HEK293 (cell line): ENCODE measurements at regions not wholly inside any gene's neighbourhood (a gene's known extent, or its start where the extent isn't known, plus 50 kb on each side); places are given as distances from the start of the nearest gene placed in this dataset.

ENCODE experiments used
- CTCF ChIA-PET: fragments of 350-600 bp; formaldehyde crosslinking; extraction: SDS; loops from one replicate; lab custom pipeline; 2021; ENCODE audit warnings: antibody characterized with exemption; lab: Yijun Ruan, JAX
- POLR2A ChIA-PET: fragments of 300-600 bp; formaldehyde crosslinking; extraction: SDS; loops from one replicate; lab custom pipeline; 2020; ENCODE audit warnings: antibody characterized with exemption, inconsistent platforms; lab: Yijun Ruan, JAX
- H3K27ac ChIP-seq: fragments of 200-500 bp; sonication (Bioruptor generic); 2 replicates; pipeline ENCODE4 v1.5.1; 2014; ENCODE audit warnings: low read depth, low read length, control low read depth, inconsistent platforms; ENCODE audit errors: extremely low read depth
- H3K36me3 ChIP-seq, 2 experiments: fragments of 200-500 bp in 1 of 2; sonication (Bioruptor generic) in 1 of 2; 1 replicate in 1 of 2; 2 replicates in 1 of 2; pipeline ENCODE4 v1.5.1; 2014 to 2017; ENCODE audit warnings: inconsistent platforms in 2 of 2, low read length in 2 of 2; ENCODE audit not compliant: control insufficient read depth in 2 of 2, insufficient read depth in 1 of 2
- H3K4me1 ChIP-seq: fragments of 200-500 bp; sonication (Bioruptor generic); 2 replicates; pipeline ENCODE4 v1.5.1; 2014; ENCODE audit warnings: mild to moderate bottlenecking, low read length, inconsistent platforms; ENCODE audit not compliant: control insufficient read depth, insufficient read depth
- H3K4me3 ChIP-seq: 2 replicates; pipeline ENCODE4 v1.5.1; 2011; ENCODE audit warnings: low read depth, mild to moderate bottlenecking, control low read depth, low read length, moderate library complexity
- H3K9me3 ChIP-seq: fragments of 200-500 bp; sonication (Bioruptor generic); 2 replicates; pipeline ENCODE4 v1.5.1; 2014; ENCODE audit warnings: low read depth, low read length, inconsistent platforms; ENCODE audit not compliant: control insufficient read depth, insufficient read depth
- ELK4 ChIP-seq: IDR thresholded peaks from 2 replicates; pipeline ENCODE4 v1.6.1; 2011; ENCODE audit warnings: mild to moderate bottlenecking, low read depth, low read length, borderline replicate concordance
- PBX3 ChIP-seq: sonication (generic); formaldehyde crosslinking; IDR thresholded peaks from 2 replicates; pipeline ENCODE4 v1.8.1; 2022; ENCODE audit warnings: mild to moderate bottlenecking, moderate library complexity, missing genetic modification reagents
- SETDB1 ChIP-seq: IDR thresholded peaks from one replicate; pipeline ENCODE4 v1.6.1; 2017; ENCODE audit warnings: mild to moderate bottlenecking, low read length, moderate library complexity, mixed read lengths; ENCODE audit not compliant: insufficient read length
- ZBTB17 ChIP-seq: fragments of 450-650 bp; formaldehyde crosslinking; IDR thresholded peaks from 2 replicates; pipeline ENCODE4 v1.5.1; 2016; ENCODE audit warnings: missing biosample characterization, missing genetic modification characterization
- ZFP37 ChIP-seq: fragments of 450-650 bp; formaldehyde crosslinking; IDR thresholded peaks from 2 replicates; pipeline ENCODE4 v1.5.1; 2016; ENCODE audit warnings: missing biosample characterization, missing genetic modification characterization
- ZNF157 ChIP-seq: fragments of 450-650 bp; formaldehyde crosslinking; IDR thresholded peaks from 2 replicates; pipeline ENCODE4 v1.5.1; 2016; ENCODE audit warnings: missing biosample characterization, missing genetic modification characterization
- ZNF169 ChIP-seq: fragments of 450-650 bp; formaldehyde crosslinking; IDR thresholded peaks from 2 replicates; pipeline ENCODE4 v1.5.1; 2016; ENCODE audit warnings: missing biosample characterization, missing genetic modification characterization
- ZNF19 ChIP-seq: fragments of 450-650 bp; formaldehyde crosslinking; IDR thresholded peaks from 2 replicates; pipeline ENCODE4; 2016; ENCODE audit warnings: missing biosample characterization, missing genetic modification characterization, low read depth
- ZNF398 ChIP-seq: fragments of 450-650 bp; formaldehyde crosslinking; IDR thresholded peaks from 2 replicates; pipeline ENCODE4 v1.5.1; 2017; ENCODE audit warnings: missing biosample characterization, missing genetic modification characterization
- ZNF416 ChIP-seq: fragments of 450-650 bp; formaldehyde crosslinking; IDR thresholded peaks from 2 replicates; pipeline ENCODE4 v1.5.1; 2016; ENCODE audit warnings: missing biosample characterization, missing genetic modification characterization
- ZNF423 ChIP-seq: fragments of 450-650 bp; formaldehyde crosslinking; IDR thresholded peaks from 2 replicates; pipeline ENCODE4 v1.5.1; 2016; ENCODE audit warnings: missing biosample characterization, missing genetic modification characterization
- ZNF473 ChIP-seq: fragments of 450-650 bp; formaldehyde crosslinking; IDR thresholded peaks from 2 replicates; pipeline ENCODE4 v1.5.1; 2017; ENCODE audit warnings: missing biosample characterization, missing genetic modification characterization
- ZNF548 ChIP-seq: fragments of 450-650 bp; formaldehyde crosslinking; IDR thresholded peaks from 2 replicates; pipeline ENCODE4 v1.5.1; 2016; ENCODE audit warnings: missing biosample characterization, missing genetic modification characterization
- ZNF555 ChIP-seq: fragments of 450-650 bp; formaldehyde crosslinking; conservative IDR thresholded peaks from 2 replicates; pipeline ENCODE4 v1.5.1; 2017; ENCODE audit warnings: missing biosample characterization, mild to moderate bottlenecking, missing genetic modification characterization, inconsistent platforms
- ZNF843 ChIP-seq: fragments of 450-650 bp; formaldehyde crosslinking; IDR thresholded peaks from 2 replicates; pipeline ENCODE4 v1.5.1; 2016; ENCODE audit warnings: missing biosample characterization, missing genetic modification characterization
- TF ChIP-seq, protein P1 (sequence below): fragments of 450-650 bp; formaldehyde crosslinking; IDR thresholded peaks from 2 replicates; pipeline ENCODE4 v1.5.1; 2016; ENCODE audit warnings: missing biosample characterization, missing genetic modification characterization, borderline replicate concordance
- TF ChIP-seq, protein P2 (sequence below): fragments of 450-650 bp; formaldehyde crosslinking; IDR thresholded peaks from 2 replicates; pipeline ENCODE4 v1.5.1; 2016; ENCODE audit warnings: missing biosample characterization, missing genetic modification characterization

- H3K4me1 ChIP-seq = no peaks in the 10 kb centered on the region
- ChIA-PET POLR2A (no interaction called here), CTCF (interaction anchor here (0.7 to 0.8 kb wide), 2 partner anchors 9 to 531 kb away, joined by 3 read pairs; no protein-coding TSS in a partner anchor)
- H3K36me3 ChIP-seq = no peaks in the 10 kb centered on the region
- no peak overlapping the region for H3K4me3 ChIP-seq
- TF ChIP-seq, protein P1, sequence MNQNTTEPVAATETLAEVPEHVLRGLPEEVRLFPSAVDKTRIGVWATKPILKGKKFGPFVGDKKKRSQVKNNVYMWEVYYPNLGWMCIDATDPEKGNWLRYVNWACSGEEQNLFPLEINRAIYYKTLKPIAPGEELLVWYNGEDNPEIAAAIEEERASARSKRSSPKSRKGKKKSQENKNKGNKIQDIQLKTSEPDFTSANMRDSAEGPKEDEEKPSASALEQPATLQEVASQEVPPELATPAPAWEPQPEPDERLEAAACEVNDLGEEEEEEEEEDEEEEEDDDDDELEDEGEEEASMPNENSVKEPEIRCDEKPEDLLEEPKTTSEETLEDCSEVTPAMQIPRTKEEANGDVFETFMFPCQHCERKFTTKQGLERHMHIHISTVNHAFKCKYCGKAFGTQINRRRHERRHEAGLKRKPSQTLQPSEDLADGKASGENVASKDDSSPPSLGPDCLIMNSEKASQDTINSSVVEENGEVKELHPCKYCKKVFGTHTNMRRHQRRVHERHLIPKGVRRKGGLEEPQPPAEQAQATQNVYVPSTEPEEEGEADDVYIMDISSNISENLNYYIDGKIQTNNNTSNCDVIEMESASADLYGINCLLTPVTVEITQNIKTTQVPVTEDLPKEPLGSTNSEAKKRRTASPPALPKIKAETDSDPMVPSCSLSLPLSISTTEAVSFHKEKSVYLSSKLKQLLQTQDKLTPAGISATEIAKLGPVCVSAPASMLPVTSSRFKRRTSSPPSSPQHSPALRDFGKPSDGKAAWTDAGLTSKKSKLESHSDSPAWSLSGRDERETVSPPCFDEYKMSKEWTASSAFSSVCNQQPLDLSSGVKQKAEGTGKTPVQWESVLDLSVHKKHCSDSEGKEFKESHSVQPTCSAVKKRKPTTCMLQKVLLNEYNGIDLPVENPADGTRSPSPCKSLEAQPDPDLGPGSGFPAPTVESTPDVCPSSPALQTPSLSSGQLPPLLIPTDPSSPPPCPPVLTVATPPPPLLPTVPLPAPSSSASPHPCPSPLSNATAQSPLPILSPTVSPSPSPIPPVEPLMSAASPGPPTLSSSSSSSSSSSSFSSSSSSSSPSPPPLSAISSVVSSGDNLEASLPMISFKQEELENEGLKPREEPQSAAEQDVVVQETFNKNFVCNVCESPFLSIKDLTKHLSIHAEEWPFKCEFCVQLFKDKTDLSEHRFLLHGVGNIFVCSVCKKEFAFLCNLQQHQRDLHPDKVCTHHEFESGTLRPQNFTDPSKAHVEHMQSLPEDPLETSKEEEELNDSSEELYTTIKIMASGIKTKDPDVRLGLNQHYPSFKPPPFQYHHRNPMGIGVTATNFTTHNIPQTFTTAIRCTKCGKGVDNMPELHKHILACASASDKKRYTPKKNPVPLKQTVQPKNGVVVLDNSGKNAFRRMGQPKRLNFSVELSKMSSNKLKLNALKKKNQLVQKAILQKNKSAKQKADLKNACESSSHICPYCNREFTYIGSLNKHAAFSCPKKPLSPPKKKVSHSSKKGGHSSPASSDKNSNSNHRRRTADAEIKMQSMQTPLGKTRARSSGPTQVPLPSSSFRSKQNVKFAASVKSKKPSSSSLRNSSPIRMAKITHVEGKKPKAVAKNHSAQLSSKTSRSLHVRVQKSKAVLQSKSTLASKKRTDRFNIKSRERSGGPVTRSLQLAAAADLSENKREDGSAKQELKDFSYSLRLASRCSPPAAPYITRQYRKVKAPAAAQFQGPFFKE (tag by site-specific recombination) = no peak
- TF ChIP-seq ZNF19 (tag by site-specific recombination) (no peak), ZNF398 (tag by site-specific recombination) (no peak), ZNF473 (tag by site-specific recombination) (no peak), ZNF423 (tag by site-specific recombination) (no peak), SETDB1 (no peak), ZFP37 (tag by site-specific recombination) (no peak), ZNF843 (tag by site-specific recombination) (no peak), ELK4 (no peak), ZNF416 (tag by site-specific recombination) (no peak), ZBTB17 (no peak), ZNF555 (tag by site-specific recombination) (no peak), ZNF548 (tag by site-specific recombination) (no peak), PBX3 (CRISPR knock-in tag) (no peak), ZNF169 (tag by site-specific recombination) (no peak), ZNF157 (no peak)
- TF ChIP-seq, protein P2, sequence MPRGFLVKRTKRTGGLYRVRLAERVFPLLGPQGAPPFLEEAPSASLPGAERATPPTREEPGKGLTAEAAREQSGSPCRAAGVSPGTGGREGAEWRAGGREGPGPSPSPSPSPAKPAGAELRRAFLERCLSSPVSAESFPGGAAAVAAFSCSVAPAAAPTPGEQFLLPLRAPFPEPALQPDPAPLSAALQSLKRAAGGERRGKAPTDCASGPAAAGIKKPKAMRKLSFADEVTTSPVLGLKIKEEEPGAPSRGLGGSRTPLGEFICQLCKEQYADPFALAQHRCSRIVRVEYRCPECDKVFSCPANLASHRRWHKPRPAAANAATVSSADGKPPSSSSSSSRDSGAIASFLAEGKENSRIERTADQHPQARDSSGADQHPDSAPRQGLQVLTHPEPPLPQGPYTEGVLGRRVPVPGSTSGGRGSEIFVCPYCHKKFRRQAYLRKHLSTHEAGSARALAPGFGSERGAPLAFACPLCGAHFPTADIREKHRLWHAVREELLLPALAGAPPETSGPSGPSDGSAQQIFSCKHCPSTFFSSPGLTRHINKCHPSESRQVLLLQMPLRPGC = no peak
- H3K27ac ChIP-seq = no peak overlapping the region
- H3K9me3 ChIP-seq = no peaks in the 10 kb centered on the region
Observed at GRCh38 chr9:96177005-96177718, 124.8 kb downstream of the HSD17B3 start.
